GM12878 (cell line): ENCODE measurements at regions not wholly inside any gene's neighbourhood (a gene's known extent, or its start where the extent isn't known, plus 50 kb on each side); places are given as distances from the start of the nearest gene placed in this dataset.

ENCODE experiments used
- ETV6 ChIP-seq, 2 experiments: fragments of 450-650 bp in 1 of 2; IDR thresholded peaks in 1 of 2; conservative IDR thresholded peaks in 1 of 2; 2 replicates each; pipeline ENCODE4 v1.6.1; 2014; ENCODE audit warnings: antibody characterized with exemption in 1 of 2, borderline replicate concordance in 1 of 2, low read depth in 1 of 2, mild to moderate bottlenecking in 1 of 2, moderate library complexity in 1 of 2
- GABPA ChIP-seq: IDR thresholded peaks from 2 replicates; pipeline ENCODE4 v1.6.1; 2014; ENCODE audit warnings: antibody characterized with exemption, low read depth, mild to moderate bottlenecking, inconsistent platforms
- SIN3A ChIP-seq: IDR thresholded peaks from 2 replicates; pipeline ENCODE4 v1.6.1; 2012; ENCODE audit warnings: low read depth, low read length, improper control_type of control experiment
- SP1 ChIP-seq: IDR thresholded peaks from one replicate; pipeline ENCODE4 v1.6.1; 2011; ENCODE audit warnings: low read depth, low read length
- SREBF2 ChIP-seq: IDR thresholded peaks from 2 replicates; pipeline ENCODE4 v1.6.1; 2012; ENCODE audit warnings: mild to moderate bottlenecking, low read length
- TARDBP ChIP-seq: IDR thresholded peaks from 2 replicates; pipeline ENCODE4 v1.6.1; 2016; ENCODE audit warnings: borderline replicate concordance
- TBL1XR1 ChIP-seq: IDR thresholded peaks from 2 replicates; pipeline ENCODE4 v1.6.1; 2012; ENCODE audit warnings: low read depth, low read length, improper control_type of control experiment
- TCF12 ChIP-seq: IDR thresholded peaks from 2 replicates; pipeline ENCODE4 v1.6.1; 2011; ENCODE audit warnings: low read depth, mild to moderate bottlenecking, low read length
- WRNIP1 ChIP-seq: IDR thresholded peaks from 2 replicates; pipeline ENCODE4 v1.6.1; 2011; ENCODE audit warnings: low read depth, low read length, improper control_type of control experiment, borderline replicate concordance
- TF ChIP-seq, protein P1 (sequence below): fragments of 150-350 bp; IDR thresholded peaks from 2 replicates; pipeline ENCODE4 v1.6.1; 2016; ENCODE audit warnings: low read depth, low read length
- TF ChIP-seq, protein P2 (sequence below): fragments of 450-650 bp; IDR thresholded peaks from 2 replicates; pipeline ENCODE4 v1.6.1; 2017; ENCODE audit warnings: mild to moderate bottlenecking, low read depth, inconsistent platforms; ENCODE audit not compliant: poor library complexity, severe bottlenecking

DNA sequence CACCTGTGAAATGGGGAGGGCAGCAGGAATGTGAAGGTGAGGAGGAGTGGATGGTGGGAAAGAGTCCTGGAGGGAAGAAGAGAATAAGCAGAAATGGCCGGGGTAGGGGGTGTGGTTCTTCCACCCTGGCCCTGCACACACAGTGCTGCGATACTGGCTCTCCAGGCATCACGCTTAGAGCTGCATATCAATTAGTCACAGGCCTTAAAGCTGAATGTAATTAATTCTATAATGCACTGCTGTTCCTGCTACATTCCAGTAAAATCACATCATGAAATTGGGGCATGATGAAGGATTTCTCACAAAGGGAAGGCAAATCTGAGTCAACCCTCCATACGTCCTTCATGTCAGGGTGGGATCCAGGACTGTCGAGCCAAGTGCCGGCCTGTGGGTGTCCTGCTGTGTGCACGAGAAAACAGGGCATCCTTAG lies 566.1 kb downstream of the BCL11B start (continued):
- TF ChIP-seq, protein P1, sequence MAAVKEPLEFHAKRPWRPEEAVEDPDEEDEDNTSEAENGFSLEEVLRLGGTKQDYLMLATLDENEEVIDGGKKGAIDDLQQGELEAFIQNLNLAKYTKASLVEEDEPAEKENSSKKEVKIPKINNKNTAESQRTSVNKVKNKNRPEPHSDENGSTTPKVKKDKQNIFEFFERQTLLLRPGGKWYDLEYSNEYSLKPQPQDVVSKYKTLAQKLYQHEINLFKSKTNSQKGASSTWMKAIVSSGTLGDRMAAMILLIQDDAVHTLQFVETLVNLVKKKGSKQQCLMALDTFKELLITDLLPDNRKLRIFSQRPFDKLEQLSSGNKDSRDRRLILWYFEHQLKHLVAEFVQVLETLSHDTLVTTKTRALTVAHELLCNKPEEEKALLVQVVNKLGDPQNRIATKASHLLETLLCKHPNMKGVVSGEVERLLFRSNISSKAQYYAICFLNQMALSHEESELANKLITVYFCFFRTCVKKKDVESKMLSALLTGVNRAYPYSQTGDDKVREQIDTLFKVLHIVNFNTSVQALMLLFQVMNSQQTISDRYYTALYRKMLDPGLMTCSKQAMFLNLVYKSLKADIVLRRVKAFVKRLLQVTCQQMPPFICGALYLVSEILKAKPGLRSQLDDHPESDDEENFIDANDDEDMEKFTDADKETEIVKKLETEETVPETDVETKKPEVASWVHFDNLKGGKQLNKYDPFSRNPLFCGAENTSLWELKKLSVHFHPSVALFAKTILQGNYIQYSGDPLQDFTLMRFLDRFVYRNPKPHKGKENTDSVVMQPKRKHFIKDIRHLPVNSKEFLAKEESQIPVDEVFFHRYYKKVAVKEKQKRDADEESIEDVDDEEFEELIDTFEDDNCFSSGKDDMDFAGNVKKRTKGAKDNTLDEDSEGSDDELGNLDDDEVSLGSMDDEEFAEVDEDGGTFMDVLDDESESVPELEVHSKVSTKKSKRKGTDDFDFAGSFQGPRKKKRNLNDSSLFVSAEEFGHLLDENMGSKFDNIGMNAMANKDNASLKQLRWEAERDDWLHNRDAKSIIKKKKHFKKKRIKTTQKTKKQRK: no peak
- TF ChIP-seq, protein P2, sequence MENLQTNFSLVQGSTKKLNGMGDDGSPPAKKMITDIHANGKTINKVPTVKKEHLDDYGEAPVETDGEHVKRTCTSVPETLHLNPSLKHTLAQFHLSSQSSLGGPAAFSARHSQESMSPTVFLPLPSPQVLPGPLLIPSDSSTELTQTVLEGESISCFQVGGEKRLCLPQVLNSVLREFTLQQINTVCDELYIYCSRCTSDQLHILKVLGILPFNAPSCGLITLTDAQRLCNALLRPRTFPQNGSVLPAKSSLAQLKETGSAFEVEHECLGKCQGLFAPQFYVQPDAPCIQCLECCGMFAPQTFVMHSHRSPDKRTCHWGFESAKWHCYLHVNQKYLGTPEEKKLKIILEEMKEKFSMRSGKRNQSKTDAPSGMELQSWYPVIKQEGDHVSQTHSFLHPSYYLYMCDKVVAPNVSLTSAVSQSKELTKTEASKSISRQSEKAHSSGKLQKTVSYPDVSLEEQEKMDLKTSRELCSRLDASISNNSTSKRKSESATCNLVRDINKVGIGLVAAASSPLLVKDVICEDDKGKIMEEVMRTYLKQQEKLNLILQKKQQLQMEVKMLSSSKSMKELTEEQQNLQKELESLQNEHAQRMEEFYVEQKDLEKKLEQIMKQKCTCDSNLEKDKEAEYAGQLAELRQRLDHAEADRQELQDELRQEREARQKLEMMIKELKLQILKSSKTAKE: no peak
- no peak for TF ChIP-seq TARDBP
- no peak for TF ChIP-seq TCF12
- TF ChIP-seq ETV6 (conservative IDR thresholded peaks at IDR 0.05 in 1 of 2, IDR thresholded peaks at IDR 0.05 in 1 of 2; ENCODE audit: borderline replicate concordance in 1 of 2, low read depth in 1 of 2): no peak
- no peak for TF ChIP-seq WRNIP1
- no peak for TF ChIP-seq GABPA
- no peak for TF ChIP-seq SP1
- TF ChIP-seq SREBF2: no peak
- no peak for TF ChIP-seq SIN3A
- TF ChIP-seq TBL1XR1: no peak
